M059J (cell line): ENCODE measurements at regions not wholly inside any gene's neighbourhood (a gene's known extent, or its start where the extent isn't known, plus 50 kb on each side); places are given as distances from the start of the nearest gene placed in this dataset.

Experiments used
- DNase-seq: peaks from one replicate; pipeline ENCODE4 v3.0.0-alpha.2; 2012; ENCODE audit warnings: low read depth

DNA sequence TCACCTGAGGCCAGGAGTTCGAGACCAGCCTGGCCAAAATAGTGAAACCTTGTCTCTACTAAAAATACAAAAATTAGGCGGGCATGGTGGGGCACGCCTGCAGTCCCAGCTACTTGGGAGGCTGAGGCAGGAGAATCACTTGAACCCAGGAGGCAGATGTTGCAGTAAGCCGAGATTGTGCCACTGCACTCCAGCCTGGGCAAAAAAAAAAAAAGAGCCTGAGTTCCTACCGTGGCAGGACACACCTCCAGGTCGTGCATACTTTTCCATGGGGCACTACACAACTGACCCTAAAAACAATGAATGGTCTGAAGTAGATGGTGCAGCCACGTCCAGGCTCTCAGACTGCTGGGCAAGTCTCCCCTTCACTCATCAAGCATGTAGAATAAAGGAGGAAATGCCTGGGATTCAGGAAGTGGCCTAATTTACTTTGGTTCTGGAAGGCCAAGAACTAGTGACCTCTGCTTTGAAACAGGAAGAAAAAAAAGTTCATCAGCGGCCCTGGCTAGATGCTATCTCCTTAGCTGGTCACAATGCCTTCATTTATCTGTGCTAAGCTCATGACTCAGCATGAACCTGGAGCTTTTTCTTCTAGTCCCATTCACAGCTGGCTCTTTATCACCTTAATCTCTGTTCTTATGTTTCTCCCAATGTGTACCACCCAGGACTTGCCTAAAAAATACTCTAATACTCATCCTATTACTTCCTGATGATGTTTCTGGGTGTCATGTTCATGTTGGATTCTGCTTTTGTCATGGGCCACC, 55.8 kb upstream of the OR6J1 start:
- peak; percentile 92 for DNase-seq

DNA sequence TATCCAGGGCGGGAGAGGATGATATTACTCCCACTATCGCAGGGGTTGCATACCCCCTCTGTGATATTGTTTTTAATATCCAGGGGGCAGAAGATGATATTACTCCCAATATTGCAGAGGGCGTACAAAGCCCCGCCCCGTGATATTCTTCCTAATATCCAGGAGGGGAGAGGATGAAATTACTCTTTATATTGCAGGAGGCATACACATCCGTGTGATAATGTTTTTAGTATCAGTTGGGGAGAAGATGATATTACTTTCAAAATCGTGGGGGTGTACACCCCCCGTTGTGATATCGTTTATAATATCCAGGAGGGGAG, 52.9 kb upstream of the OXA1L start:
- no peak for DNase-seq

DNA sequence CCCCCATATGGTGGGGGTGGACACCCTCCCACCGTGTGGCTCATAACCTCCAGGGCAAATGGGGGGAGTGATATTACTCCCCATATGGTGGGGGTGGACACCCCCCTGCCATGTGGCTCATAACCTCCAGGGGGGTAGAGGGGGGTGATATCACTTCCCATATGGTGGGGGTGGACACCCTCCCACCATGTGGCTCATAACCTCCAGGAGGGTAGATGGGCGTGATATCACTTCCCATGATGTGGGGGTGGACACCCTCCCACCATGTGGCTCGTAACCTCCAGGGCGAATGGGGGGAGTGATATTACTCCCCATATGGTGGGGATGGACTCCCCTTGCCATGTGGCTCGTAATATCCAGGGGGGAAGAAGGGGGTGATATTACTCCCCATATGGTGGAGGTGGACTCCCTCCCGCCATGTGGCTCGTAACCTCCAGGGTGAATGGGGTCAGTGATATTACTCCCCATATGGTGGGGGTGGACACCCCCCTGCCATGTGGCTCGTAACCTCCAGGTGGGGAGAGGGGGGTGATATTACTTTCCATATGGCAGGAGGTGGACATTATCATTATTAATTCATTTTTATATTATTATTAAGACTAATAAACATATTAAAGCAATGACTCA, 51.2 kb upstream of the OXA1L start:
- DNase-seq = no peak

DNA sequence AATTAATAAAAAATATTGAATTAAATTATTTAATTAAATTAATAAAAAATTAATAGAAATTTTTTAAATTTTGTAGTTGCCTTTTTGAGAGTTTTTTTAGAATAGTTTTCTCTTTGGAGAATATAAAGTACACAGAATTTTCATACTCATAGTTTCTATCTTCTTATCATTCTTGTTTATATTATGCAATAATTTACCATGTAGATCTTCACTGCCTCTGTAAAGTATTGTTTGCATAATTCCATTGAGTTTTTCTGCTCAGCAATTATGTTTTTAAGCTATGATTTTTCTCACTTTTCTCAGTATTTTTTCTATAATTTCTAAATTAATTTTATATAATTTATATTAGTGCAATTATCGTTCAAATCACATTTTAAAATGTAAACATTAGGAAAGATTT, 50.6 kb upstream of the OXA1L start:
- DNase-seq = no peak
